HG02588 (cell line): ENCODE measurements at regions not wholly inside any gene's neighbourhood (a gene's known extent, or its start where the extent isn't known, plus 50 kb on each side); places are given as distances from the start of the nearest gene placed in this dataset.
"Not testable (repeated sequence)": the region's sequence is repeated elsewhere in the genome, so short reads cannot be mapped to it uniquely, and the experiment has no call there.

ENCODE experiments used
- ATAC-seq: cut with Tn5 transposase; IDR thresholded peaks from one replicate; pipeline ENCODE4 v1.9.1; 2021; ENCODE audit warnings: mild to moderate bottlenecking, moderate library complexity; ENCODE audit not compliant: unreplicated experiment

- ATAC-seq = no peak
Observed at GRCh38 chr9:710951-711745, 130.3 kb upstream of the DMRT1 start.

GRCh38 chr9:711761-712553, 129.5 kb upstream of the DMRT1 start:
- no peak for ATAC-seq

GRCh38 chr9:712643-713042, 128.9 kb upstream of the DMRT1 start:
- no peak for ATAC-seq

GRCh38 chr9:713091-713490, 128.4 kb upstream of the DMRT1 start:
- ATAC-seq = no peak

GRCh38 chr9:714675-715074, 126.8 kb upstream of the DMRT1 start:
- ATAC-seq = no peak

- no peak for ATAC-seq
Observed at GRCh38 chr9:715300-715699, 126.2 kb upstream of the DMRT1 start.

- no peak for ATAC-seq
Observed at GRCh38 chr9:715743-716400, 125.6 kb upstream of the DMRT1 start.

GRCh38 chr9:717722-718121, 123.8 kb upstream of the DMRT1 start:
- ATAC-seq = no peak

- ATAC-seq = no peak
Observed at GRCh38 chr9:720239-720881, 121.1 kb upstream of the DMRT1 start.

- ATAC-seq = no peak
Observed at GRCh38 chr9:722388-722980, 119.0 kb upstream of the DMRT1 start.

- not testable (repeated sequence) for ATAC-seq
Observed at GRCh38 chr9:724461-724860, 117.0 kb upstream of the DMRT1 start.

GRCh38 chr9:726005-726404, 115.5 kb upstream of the DMRT1 start:
- no peak for ATAC-seq

GRCh38 chr9:727767-728166, 113.7 kb upstream of the DMRT1 start:
- no peak for ATAC-seq

- ATAC-seq = no peak
Observed at GRCh38 chr9:728535-728934, 113.0 kb upstream of the DMRT1 start.

GRCh38 chr9:731474-731873, 110.0 kb upstream of the DMRT1 start:
- no peak for ATAC-seq

- no peak for ATAC-seq
Observed at GRCh38 chr9:734831-735511, 106.5 kb upstream of the DMRT1 start.

- ATAC-seq = no peak
Observed at GRCh38 chr9:737400-738120, 103.9 kb upstream of the DMRT1 start.

- ATAC-seq = no peak
Observed at GRCh38 chr9:738209-738915, 103.1 kb upstream of the DMRT1 start.

- no peak for ATAC-seq
Observed at GRCh38 chr9:739362-739761, 102.1 kb upstream of the DMRT1 start.
